DMS 273 (cell line): ENCODE measurements at regions not wholly inside any gene's neighbourhood (a gene's known extent, or its start where the extent isn't known, plus 50 kb on each side); places are given as distances from the start of the nearest gene placed in this dataset.
A peak's percentile ranks its signal among the peaks of the same experiment; 100 is the strongest.

Experiments used
- DNase-seq: peaks from one replicate; lab custom pipeline; 2025; ENCODE audit not compliant: unreplicated experiment; lab: John Stamatoyannopoulos, UW

DNA sequence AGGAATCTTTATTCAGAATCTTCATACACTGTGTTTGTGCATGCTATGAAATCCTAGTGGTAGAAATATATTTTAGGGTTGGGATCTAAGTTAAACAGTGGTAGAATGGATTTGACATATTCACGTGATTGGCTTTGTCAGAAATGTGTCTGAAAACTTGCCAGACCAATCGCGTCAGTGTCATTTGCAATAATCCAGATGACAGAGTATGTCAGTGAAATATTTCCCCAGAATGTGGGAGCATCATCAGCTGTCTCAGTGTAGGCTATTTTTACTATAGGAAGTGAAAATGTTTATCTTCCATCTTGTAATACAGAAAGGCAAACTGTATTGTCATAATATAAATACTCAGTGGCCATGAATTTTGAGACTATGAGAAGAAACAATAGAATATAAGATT, 220.6 kb upstream of the EDIL3 start:
- no peak for DNase-seq

GRCh38 chr5:84603568-84604185, 219.0 kb upstream of the EDIL3 start:
- peak; percentile 8 for DNase-seq

- DNase-seq, result no peak
Measured at GRCh38 chr5:84602371-84602771, 217.7 kb upstream of the EDIL3 start.

DNA sequence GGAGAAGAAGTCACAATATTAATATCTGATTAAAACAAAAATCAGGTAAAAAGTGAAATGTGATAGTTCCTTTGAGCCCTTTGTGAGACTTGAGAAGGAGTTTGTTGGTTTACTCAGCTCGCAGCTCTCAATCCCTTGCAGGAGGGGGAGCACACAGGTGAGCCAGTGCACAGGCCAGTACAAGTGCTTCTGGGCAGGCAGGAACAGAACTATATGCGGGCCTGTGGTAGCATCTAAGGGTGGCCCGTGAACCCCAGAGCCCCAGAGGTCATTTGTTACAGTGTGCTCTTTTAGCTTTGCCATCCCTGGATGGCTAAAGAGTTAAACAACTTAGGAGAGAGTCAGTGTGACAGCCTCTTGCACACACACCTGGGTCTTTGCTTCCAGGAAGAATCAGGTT, 215.3 kb upstream of the EDIL3 start:
- no peak for DNase-seq

DNA sequence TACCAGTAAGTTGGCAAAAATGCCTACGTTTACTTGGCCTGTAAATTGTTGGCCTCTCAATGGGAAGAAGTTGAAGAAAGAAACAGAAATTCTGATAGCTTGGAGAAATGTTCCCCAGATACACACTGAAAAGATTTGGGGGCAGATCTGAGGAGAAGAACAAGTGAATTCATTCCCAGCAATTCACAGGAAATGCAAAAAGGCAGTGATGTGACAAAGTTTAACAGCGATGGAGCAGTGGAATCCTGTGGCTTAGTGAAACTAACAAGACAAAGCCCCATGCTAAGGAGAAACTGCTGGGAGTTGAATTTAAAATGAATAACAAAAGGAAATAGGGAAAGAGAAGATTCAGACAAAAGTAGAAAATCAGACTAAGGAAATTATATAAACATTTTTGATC, 213.2 kb upstream of the EDIL3 start:
- DNase-seq, result no peak

DNA sequence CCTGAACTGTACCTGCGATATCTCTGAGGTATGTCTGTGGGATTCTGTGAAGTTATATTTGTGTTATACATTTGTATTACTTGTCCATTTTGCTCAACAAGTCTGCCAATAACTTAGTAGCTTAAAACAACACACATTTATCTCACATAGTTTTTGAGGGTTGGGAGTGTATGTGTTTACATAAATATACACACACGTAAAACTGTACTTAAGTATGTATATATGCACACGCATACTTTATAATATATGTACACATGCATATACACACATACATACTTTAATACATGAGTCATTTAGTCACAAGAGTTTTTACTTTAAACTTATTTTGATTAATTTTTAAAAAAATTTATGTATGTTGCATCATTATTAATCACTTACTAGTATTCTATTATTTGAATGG, 205.9 kb upstream of the EDIL3 start:
- DNase-seq, result no peak

- DNase-seq, result peak; percentile 68
Measured at GRCh38 chr5:84589926-84590325, 205.2 kb upstream of the EDIL3 start.

GRCh38 chr5:84585218-84585617, 200.5 kb upstream of the EDIL3 start:
- no peak for DNase-seq

DNA sequence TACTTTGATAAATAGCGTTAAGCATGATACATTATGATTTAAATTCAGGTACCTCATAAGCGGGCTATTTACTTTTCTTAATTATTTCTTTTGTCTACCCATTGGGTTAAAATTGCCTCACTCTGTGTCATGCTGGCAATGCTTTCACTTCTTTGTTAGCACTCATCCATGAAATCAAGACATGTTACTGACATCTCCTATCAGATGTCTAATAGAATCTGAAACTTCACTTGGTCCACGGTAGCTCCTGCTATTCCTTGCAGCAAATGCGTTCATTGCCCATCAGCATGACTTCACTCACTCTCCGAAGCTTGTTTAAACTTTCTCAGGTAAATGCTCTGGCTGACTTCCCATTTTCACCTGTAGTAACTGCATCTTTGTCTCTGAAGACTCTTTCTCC, 193.5 kb upstream of the EDIL3 start:
- DNase-seq, result no peak

GRCh38 chr5:84573017-84573712, 188.5 kb upstream of the EDIL3 start:
- DNase-seq, result no peak

GRCh38 chr5:84569307-84569706, 184.6 kb upstream of the EDIL3 start:
- no peak for DNase-seq

DNA sequence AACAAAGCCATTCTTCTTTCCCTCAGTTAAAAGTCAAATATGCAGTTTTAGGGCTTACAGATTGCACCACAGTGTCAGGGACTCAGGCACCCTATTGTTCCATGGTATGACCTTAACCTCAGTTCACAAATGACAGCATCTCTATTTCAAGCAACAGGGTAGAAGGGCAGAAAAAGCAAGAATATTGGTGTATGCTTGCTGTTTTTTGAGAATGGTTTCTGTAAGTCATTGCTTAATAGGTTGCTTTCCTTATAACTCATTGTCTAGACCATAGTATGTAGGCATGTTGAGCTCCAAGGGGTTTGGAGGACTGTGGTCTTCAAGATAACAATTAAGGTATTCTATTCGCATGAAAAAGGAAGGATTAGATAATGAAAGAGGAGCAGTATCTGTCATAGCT, 183.5 kb upstream of the EDIL3 start:
- no peak for DNase-seq

GRCh38 chr5:84565866-84566265, 181.2 kb upstream of the EDIL3 start:
- DNase-seq, result no peak

GRCh38 chr5:84564321-84565075, 179.8 kb upstream of the EDIL3 start:
- peak; percentile 17 for DNase-seq

DNA sequence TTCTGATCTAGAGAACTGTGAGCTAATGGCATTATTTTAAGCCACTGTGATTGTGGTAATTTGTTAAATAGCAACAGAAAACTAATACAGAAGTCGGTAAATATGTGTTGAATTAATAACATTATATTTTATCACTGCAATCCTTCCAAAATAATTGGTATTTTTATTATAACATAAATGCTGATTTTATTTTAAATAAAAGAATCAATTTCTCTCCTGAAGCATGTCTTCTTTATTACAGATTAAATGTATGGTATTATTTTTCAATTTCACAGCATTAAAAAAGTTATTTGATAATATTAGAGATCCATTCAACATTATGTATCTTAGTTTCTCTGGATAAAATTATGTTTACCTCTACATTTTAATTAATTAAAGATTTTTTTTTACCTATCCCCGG, 165.5 kb upstream of the EDIL3 start:
- DNase-seq, result no peak

DNA sequence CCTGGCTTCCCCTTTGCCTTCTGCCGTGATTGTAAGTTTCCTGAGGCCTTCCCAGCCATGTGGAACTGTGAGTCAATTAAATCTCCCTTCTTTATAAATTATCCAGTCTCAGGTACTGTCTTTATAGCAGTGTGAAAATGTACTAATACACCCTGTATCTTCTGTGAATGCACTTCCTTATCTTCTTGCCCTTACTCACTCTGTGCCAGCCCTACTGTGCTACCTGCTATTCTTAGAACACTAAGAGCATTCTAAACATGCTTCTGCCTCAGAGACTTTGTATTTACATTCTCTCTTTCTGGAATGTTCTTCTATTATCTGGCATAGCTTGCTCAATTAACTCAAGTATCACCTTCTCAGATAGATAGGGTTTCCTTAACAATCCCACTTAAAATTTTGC, 164.4 kb upstream of the EDIL3 start:
- no peak for DNase-seq

DNA sequence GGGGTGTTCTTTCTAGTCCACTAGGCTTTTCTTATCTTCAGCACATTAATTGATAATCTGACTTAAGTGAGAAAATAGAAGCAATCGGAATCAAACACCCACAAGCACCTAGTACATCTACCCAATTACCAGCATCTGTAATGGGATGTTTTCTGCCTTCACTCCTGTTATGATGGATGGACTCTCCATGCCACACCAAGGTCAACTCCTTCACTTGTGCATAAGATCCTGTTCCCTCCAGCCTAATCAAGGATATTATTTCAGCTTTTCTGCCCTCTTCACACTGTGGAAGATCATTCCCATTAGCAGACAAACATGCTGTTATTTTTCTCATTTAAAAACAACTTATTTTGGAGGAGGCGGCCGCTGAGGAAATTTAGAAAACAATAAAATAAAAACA, 162.0 kb upstream of the EDIL3 start:
- no peak for DNase-seq

DNA sequence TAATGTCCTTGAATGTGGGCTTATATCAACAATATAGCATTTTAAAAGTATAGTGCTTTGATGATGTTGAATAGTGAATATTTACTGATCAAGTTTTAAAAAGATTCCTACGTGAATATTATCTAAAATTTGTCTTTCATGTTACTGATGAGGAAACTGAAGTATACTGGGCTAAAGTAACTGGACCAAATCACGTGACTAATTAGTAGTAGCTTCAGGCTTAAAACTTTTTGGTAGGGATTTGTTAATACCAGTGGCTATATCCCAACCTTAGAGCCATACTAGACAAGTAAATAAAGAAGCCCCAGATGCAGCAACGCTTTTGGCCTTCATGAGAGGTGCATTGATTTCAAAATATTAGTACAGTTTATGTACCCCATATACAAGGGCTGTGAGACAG, 152.1 kb upstream of the EDIL3 start:
- DNase-seq, result no peak

DNA sequence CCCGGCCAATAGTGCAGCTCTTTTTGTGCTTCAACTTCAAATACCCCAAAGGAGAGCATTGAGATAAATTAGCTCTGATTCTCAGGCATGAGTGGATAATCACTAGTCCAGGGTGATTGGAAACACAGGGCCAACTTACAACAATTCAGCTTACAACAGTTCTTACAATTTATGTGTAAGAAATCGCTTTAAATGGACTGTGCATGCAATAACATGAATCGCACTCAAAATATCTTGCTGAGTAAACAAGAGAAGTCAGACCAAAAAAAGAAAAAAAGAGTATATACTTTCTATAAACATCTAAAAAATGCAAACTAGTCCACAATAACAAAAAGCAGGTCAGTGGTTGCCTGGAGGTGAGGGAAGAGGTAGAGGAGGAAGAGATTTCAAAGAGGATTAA, 150.6 kb upstream of the EDIL3 start:
- no peak for DNase-seq

DNA sequence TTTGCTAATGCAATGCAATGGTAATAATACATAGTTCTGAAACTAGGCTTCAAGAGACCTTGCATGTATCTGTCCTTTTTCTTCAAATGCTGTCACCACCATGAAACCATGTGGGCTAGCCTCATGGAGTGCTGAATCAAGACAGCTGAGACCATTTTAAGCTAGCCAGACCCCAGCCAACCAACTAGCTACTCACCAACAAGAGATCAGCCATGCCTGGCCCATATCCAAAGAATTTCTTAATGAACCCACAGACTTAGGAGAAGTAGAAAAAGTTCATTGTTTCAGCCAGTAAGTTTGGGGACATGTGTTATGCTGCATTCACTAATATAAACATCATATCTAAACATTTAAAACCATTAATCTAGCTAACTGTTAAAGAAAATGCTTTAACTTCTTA, 139.8 kb upstream of the EDIL3 start:
- no peak for DNase-seq

GRCh38 chr5:84518862-84519261, 134.2 kb upstream of the EDIL3 start:
- DNase-seq, result no peak

DNA sequence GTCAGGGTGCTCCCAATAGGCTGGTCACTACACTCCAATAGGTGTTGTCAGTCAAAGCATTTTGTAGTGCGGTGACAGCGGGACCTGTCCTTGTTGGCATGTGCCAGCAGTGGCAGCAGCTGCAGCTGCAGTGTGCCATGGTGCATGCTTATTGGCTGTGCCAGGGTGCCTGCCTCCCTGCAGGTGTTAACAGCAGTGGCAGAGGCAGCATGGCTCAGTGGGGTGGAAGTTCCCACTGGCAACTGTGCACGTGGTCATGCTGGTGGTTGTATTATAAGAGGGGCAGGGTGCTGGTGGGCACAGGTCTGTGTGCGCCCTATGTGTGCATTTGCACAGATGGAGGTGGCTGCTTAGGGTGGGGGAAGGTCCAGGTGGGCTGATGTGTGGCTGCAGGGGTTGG, 133.7 kb upstream of the EDIL3 start:
- no peak for DNase-seq
